GM13977 (cell line): ENCODE measurements at regions not wholly inside any gene's neighbourhood (a gene's known extent, or its start where the extent isn't known, plus 50 kb on each side); places are given as distances from the start of the nearest gene placed in this dataset.

Source experiments
- DNase-seq: peaks from one replicate; pipeline ENCODE4 v3.0.0; 2012; ENCODE audit warnings: low spot score
- in situ Hi-C: fragments of 300-500 bp; cut with MboI; formaldehyde crosslinking; loops from one replicate; pipeline ENCODE4 v1.12.0; 2022; ENCODE audit warnings: low sequenced_read_pairs, low pct_unique_long_range_greater_than_20kb, mixed read lengths, inconsistent platforms; ENCODE audit not compliant: unreplicated experiment
- TF ChIP-seq, protein P1 (sequence below): IDR thresholded peaks from 2 replicates; pipeline ENCODE4 v1.5.1; 2012; ENCODE audit warnings: mild to moderate bottlenecking, control low read depth; ENCODE audit not compliant: insufficient read depth; ENCODE audit errors: extremely low read depth, missing control alignments

DNA sequence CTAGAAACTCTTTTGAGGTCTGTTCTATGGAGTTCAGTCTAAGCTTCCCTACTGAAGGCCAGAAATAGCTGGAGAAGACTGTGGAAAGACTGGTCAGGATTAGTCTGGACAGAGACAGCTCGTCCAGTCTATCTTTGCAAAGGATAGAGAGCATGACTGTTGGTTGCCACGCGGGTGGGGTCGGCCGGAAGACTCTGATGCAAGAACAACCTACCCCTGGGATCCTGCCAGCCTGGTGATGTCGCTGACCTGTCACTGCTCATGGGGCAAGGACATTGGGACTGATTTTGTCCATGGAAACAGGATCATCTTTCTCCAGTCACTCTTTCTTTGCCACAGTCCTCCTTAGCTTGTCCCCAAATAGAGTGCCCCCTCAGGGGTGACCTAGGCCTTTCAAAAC is 337.6 kb upstream of the NPSR1 start:
- in situ Hi-C loops = no loop called here

DNA sequence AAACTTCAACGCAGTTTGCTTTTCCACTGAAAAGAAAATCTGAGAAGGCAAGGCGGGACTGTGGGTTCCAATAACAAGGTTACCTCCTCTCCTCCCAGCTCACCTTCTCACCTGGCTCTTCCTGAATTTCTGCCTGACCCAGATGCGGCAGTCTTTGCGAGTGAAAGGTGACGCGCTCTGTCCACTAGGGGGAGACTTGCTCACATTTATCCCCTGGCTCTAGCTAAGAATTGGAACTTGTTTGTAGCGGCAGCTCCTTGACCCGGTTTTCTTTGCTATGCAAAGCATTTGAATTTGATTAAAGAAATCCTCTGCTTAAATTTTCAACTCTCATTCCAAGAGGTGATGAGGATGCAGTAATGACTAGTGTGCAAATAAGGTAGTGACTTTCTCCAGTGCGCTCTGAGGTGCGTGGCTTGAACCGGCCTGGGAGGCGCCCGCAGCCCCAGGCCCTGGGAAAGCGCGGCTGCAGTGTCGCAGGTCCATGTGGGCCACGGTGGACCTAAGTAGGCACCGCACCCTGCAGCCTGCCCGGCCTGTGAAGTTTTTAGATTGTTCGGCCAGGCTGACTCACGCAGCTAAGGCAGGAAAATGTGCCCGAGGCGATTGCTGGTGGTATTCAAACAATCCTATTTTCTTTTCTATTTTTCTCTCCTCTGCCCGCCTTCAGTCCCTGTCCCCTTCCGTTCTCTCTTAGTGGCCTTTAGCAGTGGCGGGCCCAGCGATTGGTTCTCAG is 336.9 kb upstream of the NPSR1 start:
- TF ChIP-seq, protein P1, sequence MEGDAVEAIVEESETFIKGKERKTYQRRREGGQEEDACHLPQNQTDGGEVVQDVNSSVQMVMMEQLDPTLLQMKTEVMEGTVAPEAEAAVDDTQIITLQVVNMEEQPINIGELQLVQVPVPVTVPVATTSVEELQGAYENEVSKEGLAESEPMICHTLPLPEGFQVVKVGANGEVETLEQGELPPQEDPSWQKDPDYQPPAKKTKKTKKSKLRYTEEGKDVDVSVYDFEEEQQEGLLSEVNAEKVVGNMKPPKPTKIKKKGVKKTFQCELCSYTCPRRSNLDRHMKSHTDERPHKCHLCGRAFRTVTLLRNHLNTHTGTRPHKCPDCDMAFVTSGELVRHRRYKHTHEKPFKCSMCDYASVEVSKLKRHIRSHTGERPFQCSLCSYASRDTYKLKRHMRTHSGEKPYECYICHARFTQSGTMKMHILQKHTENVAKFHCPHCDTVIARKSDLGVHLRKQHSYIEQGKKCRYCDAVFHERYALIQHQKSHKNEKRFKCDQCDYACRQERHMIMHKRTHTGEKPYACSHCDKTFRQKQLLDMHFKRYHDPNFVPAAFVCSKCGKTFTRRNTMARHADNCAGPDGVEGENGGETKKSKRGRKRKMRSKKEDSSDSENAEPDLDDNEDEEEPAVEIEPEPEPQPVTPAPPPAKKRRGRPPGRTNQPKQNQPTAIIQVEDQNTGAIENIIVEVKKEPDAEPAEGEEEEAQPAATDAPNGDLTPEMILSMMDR = peak; percentile 94
- DNase-seq = peak; percentile 74
- in situ Hi-C loops = no loop called here

More for the DNA sequence above, 337.6 kb upstream of the NPSR1 start:
- no peak for DNase-seq
- TF ChIP-seq, protein P1 = no peak

DNA sequence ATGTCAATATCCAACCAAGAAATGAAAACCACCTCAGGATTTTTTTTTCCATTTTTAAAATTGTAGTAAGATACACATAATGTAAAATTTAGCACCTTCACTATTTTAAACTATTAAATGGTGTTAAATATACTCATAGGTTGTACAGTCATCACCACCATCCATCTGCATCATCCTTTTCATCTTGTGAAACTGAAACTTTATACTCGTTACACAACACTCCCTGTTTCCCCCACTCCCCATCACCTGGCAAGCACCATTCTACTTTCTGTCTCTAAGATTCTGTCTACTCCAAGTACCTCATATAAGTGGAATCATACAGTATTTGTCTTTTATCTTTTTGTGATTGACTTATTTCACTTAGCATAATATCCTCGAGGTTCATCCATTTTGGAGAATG is 335.2 kb upstream of the NPSR1 start:
- in situ Hi-C loops = no loop called here
- no peak for DNase-seq
- TF ChIP-seq, protein P1 = no peak

DNA sequence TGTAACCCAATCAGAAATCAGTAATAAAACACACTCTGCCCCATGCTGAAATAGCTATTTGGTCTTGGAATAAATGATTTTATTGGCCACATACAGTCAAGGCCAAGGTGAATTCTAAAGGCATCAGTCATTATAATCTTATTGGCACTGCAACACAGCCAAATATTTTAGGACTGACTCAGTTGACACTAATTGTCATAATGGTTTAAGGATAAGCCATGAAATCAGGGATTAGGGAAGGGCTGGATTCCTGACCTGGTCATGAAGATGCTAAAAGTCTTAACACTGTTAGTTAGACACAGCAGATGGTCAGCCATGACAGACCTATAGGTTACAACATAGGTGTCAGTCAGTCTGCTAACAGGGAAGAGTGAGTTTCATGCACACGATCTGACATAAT is 330.3 kb upstream of the NPSR1 start:
- TF ChIP-seq, protein P1 = no peak
- no peak for DNase-seq

DNA sequence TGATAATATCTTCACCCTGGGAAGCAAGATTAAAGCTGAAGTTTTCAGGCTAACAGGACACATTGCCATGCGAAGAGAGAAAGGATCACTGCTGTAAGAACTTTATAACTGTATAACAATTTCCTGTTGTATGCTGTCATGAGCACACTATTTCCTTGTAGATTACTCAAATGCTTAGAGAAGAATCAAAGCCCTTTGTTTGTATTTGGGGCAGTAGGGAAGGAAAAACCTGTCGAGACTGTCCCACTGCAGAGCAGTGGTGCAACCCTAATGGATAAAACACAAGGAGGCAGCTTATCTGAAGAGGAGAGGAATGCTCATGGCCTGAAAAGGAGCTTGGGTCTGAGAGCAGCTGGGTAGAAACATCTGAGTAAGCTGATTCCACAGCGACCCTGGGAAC is 327.7 kb upstream of the NPSR1 start:
- TF ChIP-seq, protein P1 = no peak
- DNase-seq = no peak
- in situ Hi-C loops = no loop called here

More for the DNA sequence above, 330.3 kb upstream of the NPSR1 start:
- in situ Hi-C loops = no loop called here

DNA sequence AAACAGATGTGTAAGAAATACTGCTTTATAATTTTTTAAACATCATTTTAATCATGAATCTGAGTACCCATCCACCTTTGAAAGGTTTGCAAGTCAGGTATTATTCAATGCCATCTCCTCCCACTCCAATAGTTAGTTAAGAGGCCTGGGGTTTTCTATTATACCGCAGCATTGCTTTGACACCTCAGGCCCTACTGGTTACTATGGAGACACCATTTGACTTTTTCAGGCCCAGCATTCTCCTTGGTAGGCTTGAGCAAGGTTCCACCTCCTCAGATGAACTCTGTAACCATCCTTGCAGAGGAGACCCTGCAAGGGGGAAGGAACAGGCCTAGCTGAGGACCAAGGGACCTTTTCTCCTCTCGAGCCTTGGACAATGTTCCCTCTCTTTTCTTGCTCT is 326.9 kb upstream of the NPSR1 start:
- TF ChIP-seq, protein P1 = no peak
- no peak for DNase-seq
- in situ Hi-C loops = no loop called here

DNA sequence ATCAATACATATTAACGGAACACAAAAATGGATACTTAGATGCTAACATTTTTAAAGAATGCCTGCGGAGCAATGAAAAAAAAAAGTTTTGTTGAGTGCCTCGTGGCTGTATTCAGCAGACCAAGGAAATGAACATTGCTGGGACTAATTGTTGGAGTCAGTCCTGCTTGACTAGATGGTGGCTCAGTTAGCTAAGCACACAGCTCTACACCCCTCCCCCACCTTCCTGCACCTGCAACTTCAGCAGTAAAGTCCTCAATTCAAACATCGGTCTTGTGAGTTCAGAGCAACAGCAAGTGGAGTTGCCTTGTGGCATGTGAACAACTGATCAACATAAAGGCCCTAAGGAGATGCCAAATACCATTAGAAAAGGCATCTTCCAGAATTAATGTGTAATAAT is 326.0 kb upstream of the NPSR1 start:
- no peak for DNase-seq
- TF ChIP-seq, protein P1 = no peak
- in situ Hi-C loops = no loop called here
